Stomach (tissue), 4 donors: ENCODE measurements at regions not wholly inside any gene's neighbourhood (a gene's known extent, or its start where the extent isn't known, plus 50 kb on each side); places are given as distances from the start of the nearest gene placed in this dataset.
"Not testable (repeated sequence)": the region's sequence is repeated elsewhere in the genome, so short reads cannot be mapped to it uniquely, and the experiment has no call there.

Source experiments
- CTCF ChIP-seq, 7 experiments: fragments of 450-650 bp in 4 of 7; fragments of 200-600 bp in 3 of 7; sonication (generic) in 3 of 7; IDR thresholded peaks; one replicate each; pipeline ENCODE4 v1.5.1; 2016 to 2019; ENCODE audit warnings: antibody characterized with exemption in 7 of 7, control low read depth in 2 of 7, mild to moderate bottlenecking in 1 of 7
- POLR2AphosphoS5 ChIP-seq, 3 donors: sonication (generic); formaldehyde crosslinking; IDR thresholded peaks; one replicate each; pipeline ENCODE4 v1.6.1; 2016; ENCODE audit warnings: antibody characterized with exemption in 3 of 3

GRCh38 chr10:38365917-38366316, 271.8 kb downstream of the ZNF37A start:
- peak in 1 of 7 experiments; percentile 20 for TF ChIP-seq CTCF (IDR thresholded peaks at IDR 0.05)
- TF ChIP-seq POLR2AphosphoS5 (IDR thresholded peaks at IDR 0.05) = not testable (repeated sequence)
